K562 (cell line): ENCODE measurements at regions not wholly inside any gene's neighbourhood (a gene's known extent, or its start where the extent isn't known, plus 50 kb on each side); places are given as distances from the start of the nearest gene placed in this dataset.

ENCODE experiments used
- ATAC-seq: fragments of 200-7000 bp; cut with Tn5 transposase; 3 replicates; pipeline ENCODE4 v1.9.1; 2020; ENCODE audit warnings: moderate library complexity
- BruUV-seq: library from RNA; stranded (reverse); fragments of 400-500 nt; replicated peaks from 2 replicates; lab custom pipeline; 2021; lab: Mats Ljungman, UMichigan
- CTCF ChIA-PET: fragments of 300-600 bp; formaldehyde crosslinking; extraction: SDS; loops from one replicate; lab custom pipeline; 2021; ENCODE audit warnings: low intra/inter-chr PET ratio; lab: Yijun Ruan, JAX
- POLR2A ChIA-PET: fragments of 300-600, 350-650 bp; sonication (Branson Sonifier 250); formaldehyde crosslinking; extraction: SDS; loops from one replicate; lab custom pipeline; 2021; ENCODE audit warnings: antibody characterized with exemption, inconsistent platforms; lab: Yijun Ruan, JAX
- DNase-seq, 4 experiments: peaks; one replicate each; pipeline versions ENCODE4 v3.0.0 to v3.0.0-alpha.2; 2011 to 2018; ENCODE audit warnings: low spot score in 3 of 4, mixed read lengths in 3 of 4; ENCODE audit errors: extremely low read depth in 1 of 4
- FAIRE-seq: peaks from 2 replicates; lab custom pipeline; 2011; peaks lifted over from hg19 to GRCh38; lab: Jason Lieb, UNC
- H2AFZ ChIP-seq: 2 replicates; pipeline ENCODE4 v1.6.0; 2011; ENCODE audit warnings: low read depth, low read length, control low read depth, inconsistent platforms
- H3K27ac ChIP-seq: fragments of 200-600 bp; 3 replicates; pipeline ENCODE4 v1.8.0; 2011; ENCODE audit warnings: low read depth, mild to moderate bottlenecking, control low read depth, inconsistent platforms, low read length, moderate library complexity, mixed read lengths; ENCODE audit errors: extremely low read depth
- H3K27me3 ChIP-seq, 2 experiments: fragments of 300-600 bp in 1 of 2; 2 replicates in 1 of 2; 3 replicates in 1 of 2; pipeline versions ENCODE4 v1.6.0 to v1.8.0; 2011; ENCODE audit warnings: inconsistent platforms in 2 of 2, low read length in 2 of 2, mild to moderate bottlenecking in 1 of 2, mixed read lengths in 1 of 2, moderate library complexity in 1 of 2; ENCODE audit not compliant: control insufficient read depth in 2 of 2, insufficient read depth in 2 of 2
- H3K36me3 ChIP-seq: fragments of 300-600 bp; 3 replicates; pipeline ENCODE4 v1.8.0; 2011; ENCODE audit warnings: mild to moderate bottlenecking, low read length, inconsistent platforms; ENCODE audit not compliant: control insufficient read depth, insufficient read depth
- H3K4me1 ChIP-seq, 2 experiments: fragments of 200-600 bp in 1 of 2; replicated peaks in 1 of 2; 2 replicates in 1 of 2; 3 replicates in 1 of 2; pipeline versions ENCODE4 v1.5.1 to v1.8.0; 2011; ENCODE audit warnings: inconsistent platforms in 2 of 2, low read length in 2 of 2, mild to moderate bottlenecking in 1 of 2, mixed read lengths in 1 of 2, moderate library complexity in 1 of 2; ENCODE audit not compliant: control insufficient read depth in 2 of 2, insufficient read depth in 2 of 2
- H3K4me2 ChIP-seq: 2 replicates; pipeline ENCODE4 v1.6.1; 2011; ENCODE audit warnings: low read length, control low read depth, inconsistent platforms, mixed read lengths; ENCODE audit not compliant: insufficient read depth
- H3K4me3 ChIP-seq: fragments of 200-600 bp; sonication (generic), shearing (Covaris generic); 2 replicates; pipeline ENCODE4 v1.5.1; 2016; ENCODE audit warnings: control low read depth, inconsistent platforms
- H3K79me2 ChIP-seq: fragments of 200-600 bp; 3 replicates; pipeline ENCODE4 v1.8.0; 2011; ENCODE audit warnings: low read length, inconsistent platforms; ENCODE audit not compliant: control insufficient read depth, insufficient read depth
- H3K9ac ChIP-seq, 2 experiments: 2 replicates each; pipeline versions ENCODE4 v1.6.0 to v1.6.1; 2011; ENCODE audit warnings: low read depth in 2 of 2, low read length in 2 of 2, control low read depth in 1 of 2, inconsistent platforms in 1 of 2, mild to moderate bottlenecking in 1 of 2, mixed read lengths in 1 of 2; ENCODE audit not compliant: insufficient read depth in 1 of 2
- H3K9me1 ChIP-seq: one replicate; pipeline ENCODE4 v1.6.0; 2011; ENCODE audit warnings: inconsistent platforms, mild to moderate bottlenecking, low read length, moderate library complexity; ENCODE audit not compliant: control insufficient read depth, insufficient read depth
- H3K9me3 ChIP-seq: replicated peaks from 2 replicates; pipeline ENCODE4 v1.5.1; 2011; ENCODE audit warnings: low read depth, low read length, inconsistent platforms; ENCODE audit not compliant: control insufficient read depth, insufficient read depth
- H4K20me1 ChIP-seq: replicated peaks from 2 replicates; pipeline ENCODE4 v1.6.1; 2011; ENCODE audit warnings: low read length, inconsistent platforms, mixed read lengths; ENCODE audit not compliant: control insufficient read depth, insufficient read depth
- DIDO1 ChIP-seq: fragments of 450-650 bp; IDR thresholded peaks from 2 replicates; pipeline ENCODE4 v1.6.1; 2016; ENCODE audit warnings: low read depth, missing biosample characterization, missing genetic modification characterization
- PHF8 ChIP-seq: fragments of 200-600 bp; sonication (generic); IDR thresholded peaks from 2 replicates; pipeline ENCODE4 v1.6.1; 2012; ENCODE audit warnings: mixed run types, mild to moderate bottlenecking, inconsistent platforms, low read length, moderate library complexity, borderline replicate concordance
- POLR3G ChIP-seq: IDR thresholded peaks from 2 replicates; pipeline ENCODE4 v1.6.1; 2011; ENCODE audit not compliant: insufficient read length, insufficient replicate concordance; ENCODE audit errors: extremely low read depth
- PTBP1 ChIP-seq: fragments of 200-400 bp; formaldehyde crosslinking; IDR thresholded peaks from 2 replicates; pipeline ENCODE4 v1.6.1; 2017; ENCODE audit warnings: low read depth, low read length
- RCOR1 ChIP-seq, 2 experiments: IDR thresholded peaks; 2 replicates each; pipeline ENCODE4 v1.6.1; 2012; ENCODE audit warnings: low read depth in 2 of 2, low read length in 2 of 2, borderline replicate concordance in 1 of 2, improper control_type of control experiment in 1 of 2
- RHOXF2B ChIP-seq: fragments of 250-450 bp; sonication (Bioruptor Pico); conservative IDR thresholded peaks from 2 replicates; pipeline ENCODE4 v1.5.1; 2021
- SMAD4 ChIP-seq: fragments of 250-450 bp; sonication (Bioruptor Pico); conservative IDR thresholded peaks from 2 replicates; pipeline ENCODE4 v1.8.0; 2021; ENCODE audit warnings: inconsistent platforms, mild to moderate bottlenecking, moderate library complexity
- SNAPC5 ChIP-seq: fragments of 250-450 bp; sonication (Bioruptor Pico); IDR thresholded peaks from 2 replicates; pipeline ENCODE4 v1.8.0; 2021; ENCODE audit warnings: moderate library complexity, mild to moderate bottlenecking, inconsistent platforms
- THRAP3 ChIP-seq: fragments of 450-650 bp; IDR thresholded peaks from 2 replicates; pipeline ENCODE4 v1.6.1; 2016; ENCODE audit warnings: mild to moderate bottlenecking, inconsistent platforms, borderline replicate concordance
- VEZF1 ChIP-seq: fragments of 200-800 bp; sonication (Bioruptor generic); IDR thresholded peaks from 2 replicates; pipeline ENCODE4 v1.6.1; 2017; ENCODE audit warnings: missing genetic modification characterization, missing compliant biosample characterization
- ZNF584 ChIP-seq: fragments of 200-800 bp; sonication (Bioruptor generic); IDR thresholded peaks from 2 replicates; pipeline ENCODE4 v1.6.1; 2016; ENCODE audit warnings: low read depth, mild to moderate bottlenecking, missing genetic modification characterization, missing compliant biosample characterization
- ZNF780A ChIP-seq: fragments of 250-450 bp; sonication (Bioruptor Pico); IDR thresholded peaks from 2 replicates; pipeline ENCODE4 v1.5.0; 2021; ENCODE audit warnings: mild to moderate bottlenecking
- WGBS: fragments of 100-300 bp; shearing (Covaris generic); methylation state at CpG from one replicate; pipeline ENCODE4 v1.1.6; 2016; ENCODE audit warnings: low coverage, mixed read lengths; ENCODE audit not compliant: insufficient coverage; ENCODE audit errors: missing lambda C conversion rate; 5-methylcytosine and 5-hydroxymethylcytosine counted together
- in situ Hi-C: fragments of 300-500 bp; cut with MboI; formaldehyde crosslinking; loops from 4 replicates; pipeline ENCODE4 v1.15.0; 2018; ENCODE audit warnings: inconsistent platforms, mixed read lengths
- intact Hi-C: fragments of 100-400 bp; cut with micrococcal nuclease; formaldehyde crosslinking; loops from 2 replicates; pipeline ENCODE4 v1.14.2; 2022

GRCh38 chr2:65489269-65489668 is 56.9 kb upstream of the SPRED2 start:
- Histone ChIP-seq H3K4me2 (no peak overlapping the region), H3K9me3 (no peaks in the 10 kb centered on the region), H4K20me1 (no peaks in the 10 kb centered on the region), H3K27ac (no peak overlapping the region), H3K27me3 (no peaks in the 10 kb centered on the region), H3K36me3 (no peaks in the 10 kb centered on the region), H3K4me1 (peaks cover 0 to 9% of the 10 kb centered on the region in 2 experiments; a peak in 3 of 5 replicates), H3K9me1 (no peaks in the 10 kb centered on the region), H2AFZ (no peak overlapping the region), H3K79me2 (no peaks in the 10 kb centered on the region), H3K4me3 (no peak overlapping the region), H3K9ac (no peak overlapping the region)
- WGBS: 3% methylated on average over 5 of the region's 5 CpGs
- DNase-seq (peak in 1 of 4 experiments; percentile 18), FAIRE-seq (no peak), ATAC-seq (peak; percentile 77)
- TF ChIP-seq SNAPC5 (CRISPR knock-in tag) (no peak), ZNF780A (no peak), THRAP3 (no peak), RHOXF2B (CRISPR knock-in tag) (no peak), ZNF584 (CRISPR knock-in tag) (no peak), POLR3G (no peak), RCOR1 (IDR thresholded peaks at IDR 0.05; ENCODE audit: borderline replicate concordance in 1 of 2, low read depth in 2 of 2, low read length in 2 of 2) (peak in 1 of 2 experiments; percentile 17; a peak in 1 of 4 replicates), SMAD4 (CRISPR knock-in tag) (no peak), VEZF1 (CRISPR knock-in tag) (0 out of 2 replicates have a peak, but pooled peaks have one; percentile 21), PHF8 (no peak), DIDO1 (no peak), PTBP1 (no peak)
- in situ Hi-C loops: no loop called here
- ChIA-PET CTCF (interaction anchor here (0.6 kb wide), 1 partner anchor 53 kb away, joined by 4 read pairs; no protein-coding TSS in a partner anchor), POLR2A (interaction anchor here (1.2 kb wide), 1 partner anchor 14 kb away, joined by 4 read pairs; no protein-coding TSS in a partner anchor)
- intact Hi-C loops: no loop called here
- no TSS peak for BruUV-seq
